ENCODE measurements at regions not wholly inside any gene's neighbourhood (a gene's known extent, or its start where the extent isn't known, plus 50 kb on each side); places are given as distances from the start of the nearest gene placed in this dataset.
A peak's percentile ranks its signal among the peaks of the same experiment; 100 is the strongest.
"Not testable (repeated sequence)": the region's sequence is repeated elsewhere in the genome, so short reads cannot be mapped to it uniquely, and the experiment has no call there.

GRCh38 chr20:30712861-30713260 lies 544.6 kb upstream of the DEFB115 start:
- WGBS, 3 donors: 64 to 93% (median 72%) methylated on average over 3 of the region's 3 CpGs
- H3K27ac ChIP-seq, ATAC-seq: not testable (repeated sequence)

GRCh38 chr20:30719415-30720199 lies 537.9 kb upstream of the DEFB115 start:
- DNase-seq; ATAC-seq; H3K27me3 ChIP-seq (ENCODE audit: insufficient read depth in 3 of 3, low read length in 2 of 3); H3K4me3 ChIP-seq; H3K4me1 ChIP-seq; H3K27ac ChIP-seq; intact Hi-C loops (cut with DNase I); H3K36me3 ChIP-seq (ENCODE audit: insufficient read depth in 1 of 2, low read depth in 1 of 2); H3K9me3 ChIP-seq: not testable (repeated sequence)
- WGBS, 3 donors: 56 to 61% (median 60%) methylated on average over 6 of the region's 6 CpGs

More at GRCh38 chr20:30712861-30713260, 544.6 kb upstream of the DEFB115 start:
- H3K27me3 ChIP-seq (ENCODE audit: insufficient read depth in 3 of 3, low read length in 2 of 3); intact Hi-C loops (cut with DNase I); H3K36me3 ChIP-seq (ENCODE audit: insufficient read depth in 1 of 2, low read depth in 1 of 2); H3K4me3 ChIP-seq; H3K9me3 ChIP-seq; H3K4me1 ChIP-seq; DNase-seq: not testable (repeated sequence)

GRCh38 chr20:30723511-30723910 lies 534.0 kb upstream of the DEFB115 start:
- H3K27ac ChIP-seq: not testable (repeated sequence)

GRCh38 chr20:30723934-30724687 lies 533.4 kb upstream of the DEFB115 start:
- 7 to 25% (median 11%) methylated on average over 44 to 51 of the region's 51 CpGs for WGBS, 3 donors
- ATAC-seq; H3K36me3 ChIP-seq (ENCODE audit: insufficient read depth in 1 of 2, low read depth in 1 of 2); H3K4me3 ChIP-seq; H3K4me1 ChIP-seq; H3K27me3 ChIP-seq (ENCODE audit: insufficient read depth in 3 of 3, low read length in 2 of 3); H3K9me3 ChIP-seq; H3K27ac ChIP-seq; intact Hi-C loops (cut with DNase I): not testable (repeated sequence)
- peak in 1 of 2 donors; percentile 19 for DNase-seq

More at GRCh38 chr20:30723511-30723910, 534.0 kb upstream of the DEFB115 start:
- DNase-seq; H3K36me3 ChIP-seq (ENCODE audit: insufficient read depth in 1 of 2, low read depth in 1 of 2); ATAC-seq; H3K9me3 ChIP-seq; H3K27me3 ChIP-seq (ENCODE audit: insufficient read depth in 3 of 3, low read length in 2 of 3); H3K4me1 ChIP-seq; intact Hi-C loops (cut with DNase I); H3K4me3 ChIP-seq: not testable (repeated sequence)
- WGBS, 3 donors: 11 to 22% (median 12%) methylated on average over 14 to 27 of the region's 27 CpGs

- H3K4me3 ChIP-seq; H3K36me3 ChIP-seq (ENCODE audit: insufficient read depth in 1 of 2, low read depth in 1 of 2); H3K4me1 ChIP-seq; intact Hi-C loops (cut with DNase I); H3K27ac ChIP-seq; H3K9me3 ChIP-seq; ATAC-seq; H3K27me3 ChIP-seq (ENCODE audit: insufficient read depth in 3 of 3, low read length in 2 of 3): not testable (repeated sequence)
- WGBS, 3 donors: 61 to 68% (median 62%) methylated on average over 22 to 24 of the region's 24 CpGs
- DNase-seq: peak in 1 of 2 donors; percentile 9
Measured at GRCh38 chr20:30724688-30725074, 532.8 kb upstream of the DEFB115 start.

GRCh38 chr20:30725188-30725587 lies 532.3 kb upstream of the DEFB115 start:
- 75 to 86% (median 82%) methylated on average over 19 of the region's 19 CpGs for WGBS, 3 donors
- ATAC-seq; H3K27ac ChIP-seq; H3K9me3 ChIP-seq; H3K36me3 ChIP-seq (ENCODE audit: insufficient read depth in 1 of 2, low read depth in 1 of 2); intact Hi-C loops (cut with DNase I); H3K4me3 ChIP-seq; H3K4me1 ChIP-seq; DNase-seq; H3K27me3 ChIP-seq (ENCODE audit: insufficient read depth in 3 of 3, low read length in 2 of 3): not testable (repeated sequence)

GRCh38 chr20:30728271-30728885 lies 529.1 kb upstream of the DEFB115 start:
- intact Hi-C loops (cut with DNase I); H3K4me3 ChIP-seq; ATAC-seq; DNase-seq; H3K27me3 ChIP-seq (ENCODE audit: insufficient read depth in 3 of 3, low read length in 2 of 3); H3K36me3 ChIP-seq (ENCODE audit: insufficient read depth in 1 of 2, low read depth in 1 of 2); H3K9me3 ChIP-seq; H3K27ac ChIP-seq; H3K4me1 ChIP-seq: not testable (repeated sequence)
- WGBS, 3 donors: 88 to 94% (median 93%) methylated on average over 35 to 38 of the region's 38 CpGs
